Heart left ventricle (tissue), 13 donors: ENCODE measurements at regions not wholly inside any gene's neighbourhood (a gene's known extent, or its start where the extent isn't known, plus 50 kb on each side); places are given as distances from the start of the nearest gene placed in this dataset.

ENCODE experiments used
- CTCF ChIP-seq, 12 donors: fragments of 200-600 bp; sonication (generic) in 4 of 12; IDR thresholded peaks; one replicate each; pipeline versions ENCODE4 v1.5.0 to v1.8.0; 2018 to 2022; ENCODE audit warnings: antibody characterized with exemption in 12 of 12, mild to moderate bottlenecking in 5 of 12
- POLR2A ChIP-seq, 2 donors: fragments of 450-650 bp; IDR thresholded peaks; one replicate each; pipeline ENCODE4 v1.6.1; 2017; ENCODE audit warnings: antibody characterized with exemption in 2 of 2, mild to moderate bottlenecking in 2 of 2, moderate library complexity in 2 of 2
- donor health status: ischemic (EF 13 %, LVEDD 7.1; RV severe dilation, severe dysfunction).
- donor health status: DM: no; HTN: yes; CAD: no.
- donor health status: DM: no; HTN: no; CAD: no.
- donor health status: ischemic (EF 25% LVEDD 6.9; RV normal size, moderate dysfunction).
- donor health status: ischemic (EF 25% LVEDD 5.7; RV mildly dilated, moderate dysfunction).
- donor health status: ischemic (EF 35%, LVEDD 5.7; RV mildly dilated, moderate dysfunction).
- donor health status: nonischemic (EF 11% LVEDD 7.7; RV severe dilation, severe dysfunction).
- donor health status: DM: yes; HTN: yes; CAD: no.
- donor health status: PGD.
- donor health status: ischemic (EF 29% LVEDD 5.4; RV normal size, mild dysfunction).
- donor health status: nonischemic (EF 23%, LVEDD 6.1; RV moderate dilation, normal function).

- TF ChIP-seq CTCF (IDR thresholded peaks at IDR 0.05) (no peak), POLR2A (IDR thresholded peaks at IDR 0.05) (no peak)
Measured at GRCh38 chr4:110830461-110830860, 207.6 kb upstream of the PITX2 start.
